C1 segment of cervical spinal cord (tissue), 14 donors: ENCODE measurements at regions not wholly inside any gene's neighbourhood (a gene's known extent, or its start where the extent isn't known, plus 50 kb on each side); places are given as distances from the start of the nearest gene placed in this dataset.
"Not testable (repeated sequence)": the region's sequence is repeated elsewhere in the genome, so short reads cannot be mapped to it uniquely, and the experiment has no call there.

Experiments used
- DNase-seq, 14 donors: peaks; one replicate each; lab custom pipeline; 2025; lab: John Stamatoyannopoulos, UW

GRCh38 chr12:20123465-20123864 is 244.9 kb upstream of the PDE3A start:
- DNase-seq = no peak

GRCh38 chr12:20125276-20125798 is 243.0 kb upstream of the PDE3A start:
- DNase-seq = no peak

- DNase-seq = no peak
These were observed 241.7 kb upstream of the PDE3A start for GRCh38 chr12:20126601-20127000.

- DNase-seq = no peak
These were observed 240.9 kb upstream of the PDE3A start for GRCh38 chr12:20127413-20127812.

GRCh38 chr12:20128928-20129327 is 239.4 kb upstream of the PDE3A start:
- DNase-seq = no peak

GRCh38 chr12:20132818-20133217 is 235.5 kb upstream of the PDE3A start:
- DNase-seq = no peak

GRCh38 chr12:20134652-20135051 is 233.7 kb upstream of the PDE3A start:
- no peak for DNase-seq

- DNase-seq = no peak
These were observed 227.6 kb upstream of the PDE3A start for GRCh38 chr12:20140751-20141150.

- DNase-seq = no peak
These were observed 226.0 kb upstream of the PDE3A start for GRCh38 chr12:20142316-20142715.

- no peak for DNase-seq
These were observed 225.4 kb upstream of the PDE3A start for GRCh38 chr12:20142956-20143355.

GRCh38 chr12:20144341-20144740 is 224.0 kb upstream of the PDE3A start:
- no peak for DNase-seq

GRCh38 chr12:20148241-20148640 is 220.1 kb upstream of the PDE3A start:
- DNase-seq = no peak

- DNase-seq = no peak
These were observed 217.4 kb upstream of the PDE3A start for GRCh38 chr12:20150835-20151422.

GRCh38 chr12:20154052-20154451 is 214.3 kb upstream of the PDE3A start:
- no peak for DNase-seq

GRCh38 chr12:20155374-20155773 is 213.0 kb upstream of the PDE3A start:
- no peak for DNase-seq

GRCh38 chr12:20160899-20161298 is 207.4 kb upstream of the PDE3A start:
- not testable (repeated sequence) for DNase-seq

- DNase-seq = no peak
These were observed 193.7 kb upstream of the PDE3A start for GRCh38 chr12:20174528-20175175.

GRCh38 chr12:20175704-20176388 is 192.5 kb upstream of the PDE3A start:
- no peak for DNase-seq

- no peak for DNase-seq
These were observed 186.7 kb upstream of the PDE3A start for GRCh38 chr12:20181416-20182180.

- no peak for DNase-seq
These were observed 184.8 kb upstream of the PDE3A start for GRCh38 chr12:20183563-20183962.

GRCh38 chr12:20184514-20184913 is 183.8 kb upstream of the PDE3A start:
- no peak for DNase-seq

- no peak for DNase-seq
These were observed 180.9 kb upstream of the PDE3A start for GRCh38 chr12:20187456-20187855.
